COLO668 (cell line): ENCODE measurements at regions not wholly inside any gene's neighbourhood (a gene's known extent, or its start where the extent isn't known, plus 50 kb on each side); places are given as distances from the start of the nearest gene placed in this dataset.
"Not testable (repeated sequence)": the region's sequence is repeated elsewhere in the genome, so short reads cannot be mapped to it uniquely, and the experiment has no call there.

ENCODE experiments used
- DNase-seq: peaks from one replicate; lab custom pipeline; 2025; ENCODE audit not compliant: unreplicated experiment; lab: John Stamatoyannopoulos, UW

DNA sequence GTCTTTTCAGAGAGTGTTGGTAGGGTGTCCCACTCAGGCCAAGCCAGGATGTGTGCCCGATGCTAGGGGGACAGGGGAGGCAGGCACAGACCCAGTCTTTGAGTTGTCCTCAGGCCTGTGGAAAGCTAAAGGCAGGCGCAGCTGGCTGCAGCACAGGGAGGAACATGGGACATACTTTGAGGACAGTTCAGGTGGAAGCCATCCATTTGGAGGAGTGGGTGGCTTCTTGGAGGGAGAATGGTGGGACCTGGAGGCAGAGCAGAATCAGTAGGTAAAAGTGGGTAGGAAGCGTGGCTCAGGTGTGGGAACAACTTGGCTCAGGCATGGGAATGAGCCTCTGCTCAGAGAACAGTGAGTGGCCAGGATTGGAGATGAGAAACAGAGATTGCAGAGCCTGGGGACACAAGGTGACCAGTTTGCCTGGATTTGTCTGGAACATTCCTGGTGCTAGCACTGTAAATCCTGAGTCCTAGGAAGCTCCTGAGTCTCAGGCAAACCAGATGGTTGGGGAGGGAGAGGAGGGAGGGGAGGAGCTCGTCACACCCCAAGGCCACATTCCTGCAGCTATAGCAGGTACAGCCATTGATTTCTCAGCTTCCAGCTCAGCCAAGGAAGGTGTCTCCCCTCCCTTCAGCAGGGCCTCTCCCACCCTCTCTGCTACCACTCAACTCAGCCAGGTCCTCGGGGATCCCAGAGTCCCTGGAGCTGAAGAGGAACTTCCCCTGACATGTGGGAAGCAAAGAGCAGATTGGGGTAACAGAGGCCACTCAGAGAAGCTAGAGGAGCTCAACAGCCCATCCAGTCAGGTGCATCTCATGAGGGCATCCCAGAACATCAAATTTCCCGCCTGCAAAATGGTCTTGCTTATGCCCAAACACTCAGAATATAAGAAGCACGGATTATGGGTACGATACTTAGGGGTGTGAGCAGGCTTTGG is 65.2 kb upstream of the TINAGL1 start:
- DNase-seq: peak; percentile 52

DNA sequence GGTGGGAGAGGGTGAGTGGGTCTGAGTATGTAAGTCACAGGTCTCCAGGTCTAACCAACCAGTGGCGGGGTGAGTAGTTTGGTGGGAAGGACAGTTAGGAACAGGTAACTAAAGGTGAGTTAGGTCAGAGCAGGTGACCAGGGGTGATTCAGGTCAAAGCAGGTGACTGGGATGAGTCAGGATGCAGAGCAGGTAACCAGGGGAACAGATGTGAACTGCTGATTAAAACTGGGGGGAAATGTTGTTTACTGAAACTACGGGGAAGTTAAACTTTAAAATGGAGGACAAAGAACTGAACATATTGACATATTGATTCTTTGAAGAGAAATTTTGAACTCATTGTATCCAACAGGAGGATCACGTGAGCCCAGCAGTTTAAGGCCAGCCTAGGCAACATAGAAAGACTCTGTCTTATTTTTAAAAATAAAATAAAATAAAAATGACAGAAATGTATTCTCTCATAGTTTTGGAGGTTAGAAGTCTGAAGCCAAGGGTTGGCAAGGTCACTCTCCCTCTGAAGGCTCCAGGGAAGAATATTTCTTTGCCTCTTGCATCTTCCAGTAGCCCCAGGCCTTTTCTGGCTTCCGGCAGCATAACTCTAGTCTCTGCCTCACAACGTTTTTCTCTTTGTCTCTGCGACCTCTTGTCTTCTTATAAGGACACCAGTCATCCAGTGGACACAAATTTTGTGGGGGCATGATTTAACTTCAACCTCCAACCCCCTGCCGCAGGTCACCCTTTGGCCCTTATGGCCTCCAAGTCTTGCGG is 64.3 kb upstream of the TINAGL1 start:
- peak; percentile 60 for DNase-seq

DNA sequence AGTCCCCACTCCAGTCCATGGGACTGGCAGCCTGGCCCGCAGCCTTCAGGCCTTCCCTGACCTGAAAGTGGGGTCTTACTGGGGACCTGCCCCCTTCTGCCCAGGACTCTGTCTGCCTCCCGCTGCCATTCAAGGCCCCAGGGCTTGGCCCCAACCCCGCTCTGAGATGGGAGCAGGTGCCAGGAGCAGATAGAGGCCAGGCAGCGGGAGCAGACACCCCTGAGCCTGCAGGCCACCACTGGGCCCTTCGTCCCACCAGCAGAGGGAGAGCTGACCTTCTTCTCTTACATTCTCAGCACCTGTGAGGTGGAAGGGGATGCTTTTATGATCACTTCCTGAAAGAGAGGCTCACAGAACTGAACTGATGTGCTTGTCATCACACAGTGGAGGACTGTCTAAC is 62.2 kb upstream of the TINAGL1 start:
- no peak for DNase-seq

DNA sequence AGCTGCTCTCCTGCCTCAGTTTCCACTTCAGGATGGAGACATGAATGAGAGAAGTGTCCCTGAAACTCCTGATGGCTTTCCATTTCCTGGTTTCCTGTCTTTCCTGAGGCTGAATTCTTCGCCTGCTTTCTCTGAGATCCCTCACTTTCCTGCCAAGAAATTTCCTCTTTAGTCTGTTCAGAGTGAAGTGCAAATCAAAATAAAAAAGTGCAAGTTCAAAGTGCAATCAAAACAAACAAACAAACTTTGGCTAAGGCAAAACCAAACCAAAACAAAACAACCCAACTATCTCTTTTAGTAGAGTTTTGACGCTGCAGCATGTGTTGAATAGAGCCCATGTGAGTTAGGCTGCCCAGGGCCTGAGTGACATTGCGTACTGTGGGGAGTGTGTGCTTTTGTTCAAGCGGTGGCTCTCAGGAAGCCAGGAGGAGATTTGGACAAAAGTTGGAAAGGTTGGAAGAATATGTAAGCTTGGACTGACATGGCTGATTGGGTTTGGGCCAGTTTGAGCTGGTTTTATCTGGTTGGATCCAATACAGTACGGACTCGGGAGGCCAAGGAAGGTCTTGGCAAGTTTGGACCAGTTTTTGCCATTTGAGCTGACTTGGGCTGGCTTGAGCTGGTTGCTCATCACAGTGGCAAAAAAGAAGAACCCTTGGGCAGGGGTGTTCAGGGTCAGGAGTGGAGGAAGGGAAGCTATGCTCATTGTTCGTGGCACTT is 61.1 kb upstream of the TINAGL1 start:
- DNase-seq: no peak

DNA sequence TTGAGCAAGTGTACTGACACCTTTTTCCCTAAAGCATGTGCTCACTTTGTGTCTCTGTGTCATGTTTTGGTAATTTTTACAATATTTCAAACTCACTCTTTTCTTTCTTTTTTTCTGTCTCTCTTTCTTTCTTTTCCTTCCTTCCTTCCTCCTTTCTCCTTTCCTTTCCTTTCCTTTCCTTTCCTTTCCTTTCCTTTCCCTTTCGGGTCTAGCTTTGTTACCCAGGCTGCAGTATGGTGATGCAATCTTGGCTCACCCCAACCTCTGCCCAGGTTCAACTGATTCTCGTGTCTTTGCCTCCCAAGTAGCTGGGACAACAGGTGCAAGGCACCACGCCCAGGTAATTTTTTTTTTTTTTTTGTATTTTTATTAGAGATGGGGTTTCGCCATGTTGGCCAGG is 60.4 kb upstream of the TINAGL1 start:
- no peak for DNase-seq

DNA sequence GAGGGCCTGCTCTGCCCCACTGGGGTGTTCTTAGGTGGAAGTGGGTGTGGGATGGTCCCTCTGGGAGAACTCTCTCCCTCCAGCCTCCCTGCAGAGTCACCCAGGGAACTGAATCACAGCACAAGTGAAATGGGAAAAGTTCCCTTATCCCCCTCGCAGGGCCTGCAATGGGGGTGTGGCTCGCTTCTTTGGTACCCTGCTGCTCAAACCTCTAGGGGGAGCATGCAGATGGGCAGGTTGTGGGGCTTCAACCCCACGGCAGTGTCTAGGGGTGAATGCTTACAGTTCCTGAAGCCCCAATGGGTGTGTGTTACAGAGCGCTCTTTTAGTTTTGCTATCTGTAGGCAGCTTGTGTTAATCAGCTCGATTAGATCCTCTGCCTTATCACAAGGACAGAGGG is 59.0 kb upstream of the TINAGL1 start:
- DNase-seq: no peak

DNA sequence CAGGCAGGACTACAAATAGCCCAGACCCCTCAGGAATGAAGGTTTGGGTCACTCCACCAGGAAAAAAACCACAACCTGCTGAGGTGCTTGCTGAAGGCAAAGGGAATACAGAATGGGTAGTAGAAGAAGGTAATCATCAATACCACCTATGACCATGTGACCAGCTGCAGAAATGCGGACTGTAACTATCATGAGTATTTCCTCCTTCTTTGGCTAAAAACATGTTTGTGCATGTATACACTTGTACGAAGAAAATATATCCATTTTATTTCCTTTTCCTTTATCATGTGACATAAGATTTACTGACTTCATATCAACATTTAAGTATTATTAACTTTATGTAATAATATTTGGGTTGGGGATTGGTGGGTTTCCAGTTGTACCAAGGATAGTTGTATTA is 58.3 kb upstream of the TINAGL1 start:
- not testable (repeated sequence) for DNase-seq

DNA sequence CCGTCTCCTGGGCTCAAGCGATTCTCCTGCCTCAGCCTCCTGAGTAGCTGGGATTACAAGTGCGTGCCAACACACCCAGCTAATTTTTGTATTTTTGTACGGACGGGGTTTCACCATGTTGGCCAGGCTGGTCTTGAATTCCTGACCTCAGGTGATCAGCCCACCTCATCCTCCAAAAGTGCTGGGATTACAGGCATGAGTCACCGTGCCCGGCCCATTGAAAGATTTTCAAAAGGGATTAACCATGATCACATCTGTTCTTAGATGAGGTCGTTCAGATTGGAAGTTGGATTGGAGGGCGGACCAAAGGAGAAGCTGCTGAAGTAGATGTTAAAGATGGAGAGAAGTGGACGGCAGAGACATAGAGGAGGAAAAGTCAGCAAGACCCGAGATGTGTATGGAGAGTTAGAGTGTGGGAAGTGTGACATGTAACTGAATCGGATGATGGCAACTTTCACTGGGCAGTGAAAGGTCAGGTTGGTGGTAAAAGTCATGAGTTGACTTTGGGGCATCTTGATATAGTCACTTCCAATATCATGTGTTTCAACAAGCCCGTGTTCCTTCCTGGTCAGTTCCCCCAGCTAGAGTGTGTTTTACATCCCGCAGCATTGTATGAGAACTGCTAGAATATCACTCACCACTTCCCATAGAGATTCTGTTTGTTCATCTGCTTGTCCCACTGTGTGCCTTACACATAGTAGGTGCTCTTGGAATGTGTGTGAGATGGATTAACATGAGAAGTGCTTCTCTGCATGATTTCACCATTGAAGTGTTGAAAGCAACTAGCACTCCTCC is 54.4 kb upstream of the TINAGL1 start:
- DNase-seq: no peak

DNA sequence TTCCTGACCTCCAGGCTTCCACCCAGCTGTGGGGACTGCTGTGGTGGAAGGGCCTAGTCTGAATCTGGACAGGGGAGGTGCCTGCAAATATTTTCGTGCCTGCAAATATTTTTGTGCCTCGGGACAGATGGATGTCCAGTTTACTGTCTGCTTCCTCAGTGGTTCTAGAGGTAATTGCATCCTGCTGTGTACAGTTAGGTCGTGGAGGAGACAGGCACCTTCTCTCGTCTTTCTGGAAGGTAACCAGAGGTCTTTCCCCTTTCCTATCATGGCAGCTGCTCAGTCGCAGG is 53.8 kb upstream of the TINAGL1 start:
- no peak for DNase-seq

DNA sequence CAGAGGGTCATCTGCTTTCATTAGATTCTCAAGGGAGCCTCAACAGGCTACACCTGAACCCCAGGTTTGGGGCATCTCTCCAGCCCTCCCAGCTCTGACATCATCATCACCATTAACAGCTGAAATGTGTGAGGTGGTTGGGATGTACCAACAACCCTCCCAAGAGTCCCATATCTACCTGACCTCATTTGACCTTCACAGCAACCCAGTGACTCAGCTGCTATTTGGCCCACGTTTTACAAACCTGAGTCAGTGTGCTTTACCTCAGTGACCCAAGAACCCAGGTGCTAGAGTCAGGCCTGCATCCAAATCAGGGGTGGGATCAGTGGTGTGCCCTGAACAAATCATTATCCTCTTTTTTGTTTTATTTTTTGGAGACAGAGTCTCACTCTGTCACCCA is 53.3 kb upstream of the TINAGL1 start:
- no peak for DNase-seq

DNA sequence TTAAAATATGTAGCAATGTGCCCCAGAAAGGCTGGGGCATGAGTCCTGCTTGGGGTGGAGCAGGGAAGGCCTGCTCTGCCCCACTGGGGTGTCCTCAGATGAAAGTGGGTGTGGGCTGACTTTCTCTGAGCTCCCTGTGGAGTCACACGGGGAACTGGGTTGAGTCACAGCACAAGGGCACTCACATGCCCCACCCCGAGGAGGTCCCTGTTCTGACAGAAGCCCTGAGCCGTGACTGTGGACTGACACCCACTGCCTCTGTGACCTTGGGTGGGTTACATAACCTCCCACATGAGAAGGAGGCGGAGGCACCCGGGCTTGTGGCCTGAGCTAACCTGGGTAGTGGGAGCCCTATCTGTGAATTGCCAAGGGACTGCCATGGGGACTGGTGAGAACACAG is 52.5 kb upstream of the TINAGL1 start:
- DNase-seq: no peak

DNA sequence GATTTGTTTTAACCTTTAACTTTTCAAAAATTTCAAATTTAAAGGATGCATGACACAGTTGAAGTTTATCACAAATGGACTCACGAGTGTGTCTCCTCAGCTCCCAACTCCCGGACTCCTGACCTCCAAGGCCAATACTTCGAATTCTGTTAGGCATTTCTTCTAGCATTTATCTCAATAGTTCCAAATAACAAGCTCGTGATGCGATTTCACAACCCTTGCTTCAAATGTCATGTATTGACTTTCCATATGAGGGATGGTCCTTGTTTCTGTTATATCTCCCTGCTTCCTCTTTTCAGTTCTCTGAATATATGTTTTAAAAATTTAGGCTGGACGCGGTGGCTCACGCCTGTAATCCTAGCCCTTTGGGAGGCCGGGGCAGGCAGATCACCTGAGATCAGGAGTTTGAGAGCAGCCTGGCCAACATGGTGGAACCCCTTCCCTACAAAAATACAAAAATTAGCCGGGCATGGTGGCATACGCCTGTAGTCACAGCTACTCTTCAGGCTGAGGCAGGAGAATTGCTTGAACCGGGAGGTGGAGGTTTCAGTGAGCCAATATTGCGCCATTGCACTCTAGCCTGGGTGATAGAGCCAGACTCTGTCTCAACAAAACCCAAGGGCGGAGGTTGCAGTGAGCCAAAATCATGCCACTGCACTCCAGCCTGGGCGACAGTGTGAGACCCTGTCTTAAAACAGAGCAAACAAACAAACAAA is 52.0 kb upstream of the TINAGL1 start:
- no peak for DNase-seq
